Loucy (cell line): ENCODE measurements at regions not wholly inside any gene's neighbourhood (a gene's known extent, or its start where the extent isn't known, plus 50 kb on each side); places are given as distances from the start of the nearest gene placed in this dataset.

ENCODE experiments used
- H2AFZ ChIP-seq: fragments of 200-600 bp; sonication (generic); 2 replicates; pipeline ENCODE4 v1.6.0; 2016; ENCODE audit warnings: antibody characterized with exemption, mild to moderate bottlenecking, low read length, moderate library complexity
- H3F3A ChIP-seq: fragments of 200-600 bp; 2 replicates; pipeline ENCODE4 v1.6.0; 2016; ENCODE audit warnings: antibody characterized with exemption, low read depth, mild to moderate bottlenecking
- H3K27me3 ChIP-seq: fragments of 200-600 bp; sonication (generic); 2 replicates; pipeline ENCODE4 v1.6.1; 2014; ENCODE audit warnings: low read length, mild to moderate bottlenecking; ENCODE audit not compliant: insufficient read depth, poor library complexity, severe bottlenecking
- H3K36me3 ChIP-seq: fragments of 200-600 bp; sonication (generic); 2 replicates; pipeline ENCODE4 v1.6.1; 2016; ENCODE audit warnings: low read length; ENCODE audit not compliant: insufficient read depth
- H3K4me1 ChIP-seq: fragments of 200-600 bp; sonication (generic); 2 replicates; pipeline ENCODE4 v1.5.1; 2014; ENCODE audit warnings: low read length, mild to moderate bottlenecking; ENCODE audit not compliant: insufficient read depth, poor library complexity, severe bottlenecking
- H3K4me2 ChIP-seq: fragments of 200-600 bp; sonication (generic); 2 replicates; pipeline ENCODE4 v1.6.0; 2014; ENCODE audit warnings: antibody characterized with exemption, low read length, low read depth, mild to moderate bottlenecking; ENCODE audit not compliant: poor library complexity, severe bottlenecking
- H3K4me3 ChIP-seq: fragments of 200-600 bp; sonication (generic); 2 replicates; pipeline ENCODE4 v1.5.1; 2014; ENCODE audit warnings: low read length, mild to moderate bottlenecking, mixed read lengths; ENCODE audit not compliant: poor library complexity, severe bottlenecking
- H3K79me2 ChIP-seq: fragments of 200-600 bp; sonication (generic); 2 replicates; pipeline ENCODE4 v1.6.1; 2014; ENCODE audit warnings: low read length; ENCODE audit not compliant: insufficient read depth
- H3K9ac ChIP-seq: fragments of 200-600 bp; sonication (generic); 2 replicates; pipeline ENCODE4 v1.6.0; 2014; ENCODE audit warnings: mild to moderate bottlenecking, low read depth, low read length, moderate library complexity; ENCODE audit not compliant: poor library complexity, severe bottlenecking
- H3K9me2 ChIP-seq: fragments of 200-600 bp; sonication (generic); replicated peaks from 2 replicates; pipeline ENCODE4 v1.6.1; 2016; ENCODE audit warnings: low read depth, low read length, mixed read lengths
- H3K9me3 ChIP-seq: fragments of 200-600 bp; sonication (generic); 2 replicates; pipeline ENCODE4 v1.6.1; 2014; ENCODE audit warnings: mild to moderate bottlenecking, antibody characterized with exemption, low read length, low read depth; ENCODE audit not compliant: insufficient read depth
- H4K20me1 ChIP-seq: fragments of 200-600 bp; sonication (generic); 2 replicates; pipeline ENCODE4 v1.6.0; 2014; ENCODE audit warnings: antibody characterized with exemption, low read length, mild to moderate bottlenecking; ENCODE audit not compliant: insufficient read depth, poor library complexity, severe bottlenecking
- EZH2phosphoT487 ChIP-seq: fragments of 200-600 bp; IDR thresholded peaks from 2 replicates; pipeline ENCODE4 v1.6.1; 2018; ENCODE audit warnings: antibody characterized with exemption, mild to moderate bottlenecking, moderate library complexity, borderline replicate concordance
- TF ChIP-seq, protein P1 (sequence below): fragments of 200-600 bp; sonication (generic); conservative IDR thresholded peaks from 2 replicates; pipeline ENCODE4 v1.5.1; 2014; ENCODE audit warnings: mild to moderate bottlenecking, antibody characterized with exemption, low read length

DNA sequence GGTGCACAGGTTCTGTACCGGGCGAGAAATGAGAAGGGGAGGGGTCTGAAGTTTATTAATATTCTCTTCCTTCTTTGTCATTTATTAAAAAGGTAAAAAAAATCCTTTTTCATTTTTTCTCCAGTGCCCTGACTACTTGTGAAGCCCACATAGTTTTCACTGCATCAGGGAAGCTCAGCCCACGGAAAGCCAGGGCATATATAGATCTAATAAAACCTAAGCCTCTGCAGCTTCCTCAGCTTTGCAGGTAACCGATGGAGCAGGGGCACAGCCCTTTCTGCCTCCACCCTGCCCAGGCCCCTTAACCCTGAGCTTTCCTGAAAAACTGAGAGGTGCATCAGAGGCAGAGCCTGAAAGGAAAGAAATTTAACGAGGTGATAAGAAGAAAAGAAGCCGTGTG is 140.1 kb downstream of the NXPE2 start:
- Histone ChIP-seq H4K20me1 (no peaks in the 10 kb centered on the region), H3K9me2 (no peaks in the 10 kb centered on the region), H3F3A (no peaks in the 10 kb centered on the region), H2AFZ (peak overlapping the region; percentile 48; the same call in 1 of the 2 replicates), H3K9me3 (no peaks in the 10 kb centered on the region), H3K4me1 (peaks cover 7% of the 10 kb centered on the region), H3K79me2 (no peaks in the 10 kb centered on the region), H3K9ac (no peak overlapping the region), H3K27me3 (no peaks in the 10 kb centered on the region), H3K36me3 (no peaks in the 10 kb centered on the region), H3K4me2 (no peak overlapping the region), H3K4me3 (no peak overlapping the region)
- no peak for TF ChIP-seq EZH2phosphoT487
- TF ChIP-seq, protein P1, sequence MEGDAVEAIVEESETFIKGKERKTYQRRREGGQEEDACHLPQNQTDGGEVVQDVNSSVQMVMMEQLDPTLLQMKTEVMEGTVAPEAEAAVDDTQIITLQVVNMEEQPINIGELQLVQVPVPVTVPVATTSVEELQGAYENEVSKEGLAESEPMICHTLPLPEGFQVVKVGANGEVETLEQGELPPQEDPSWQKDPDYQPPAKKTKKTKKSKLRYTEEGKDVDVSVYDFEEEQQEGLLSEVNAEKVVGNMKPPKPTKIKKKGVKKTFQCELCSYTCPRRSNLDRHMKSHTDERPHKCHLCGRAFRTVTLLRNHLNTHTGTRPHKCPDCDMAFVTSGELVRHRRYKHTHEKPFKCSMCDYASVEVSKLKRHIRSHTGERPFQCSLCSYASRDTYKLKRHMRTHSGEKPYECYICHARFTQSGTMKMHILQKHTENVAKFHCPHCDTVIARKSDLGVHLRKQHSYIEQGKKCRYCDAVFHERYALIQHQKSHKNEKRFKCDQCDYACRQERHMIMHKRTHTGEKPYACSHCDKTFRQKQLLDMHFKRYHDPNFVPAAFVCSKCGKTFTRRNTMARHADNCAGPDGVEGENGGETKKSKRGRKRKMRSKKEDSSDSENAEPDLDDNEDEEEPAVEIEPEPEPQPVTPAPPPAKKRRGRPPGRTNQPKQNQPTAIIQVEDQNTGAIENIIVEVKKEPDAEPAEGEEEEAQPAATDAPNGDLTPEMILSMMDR, result no peak

DNA sequence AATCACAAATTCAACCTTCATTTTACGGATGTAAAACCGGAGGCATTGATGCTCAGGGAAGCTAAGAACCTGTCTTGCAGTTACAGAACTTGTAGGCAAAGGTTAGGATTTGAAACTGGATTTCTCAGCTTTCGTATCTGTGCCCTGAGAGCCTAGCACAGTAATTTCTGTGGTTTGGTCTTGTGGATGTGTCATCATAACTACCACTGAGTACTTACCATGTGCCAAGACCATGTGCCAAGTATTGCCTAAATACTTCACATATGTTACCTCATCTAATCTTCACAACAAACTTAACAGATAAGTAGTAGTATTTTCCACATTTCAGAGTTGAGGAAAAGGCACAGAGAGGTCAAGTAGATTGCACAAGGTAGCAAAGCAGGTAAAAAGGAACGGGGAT is 140.7 kb downstream of the NXPE2 start:
- Histone ChIP-seq H2AFZ (no peak overlapping the region), H3K79me2 (no peaks in the 10 kb centered on the region), H3K4me3 (no peak overlapping the region), H3K4me2 (no peak overlapping the region), H3K27me3 (no peaks in the 10 kb centered on the region), H3K9me3 (no peaks in the 10 kb centered on the region), H3K4me1 (peaks cover 7% of the 10 kb centered on the region), H3F3A (no peaks in the 10 kb centered on the region), H3K9me2 (no peaks in the 10 kb centered on the region), H3K36me3 (no peaks in the 10 kb centered on the region), H3K9ac (no peak overlapping the region), H4K20me1 (no peaks in the 10 kb centered on the region)
- TF ChIP-seq EZH2phosphoT487, result no peak
- TF ChIP-seq, protein P1, result no peak

DNA sequence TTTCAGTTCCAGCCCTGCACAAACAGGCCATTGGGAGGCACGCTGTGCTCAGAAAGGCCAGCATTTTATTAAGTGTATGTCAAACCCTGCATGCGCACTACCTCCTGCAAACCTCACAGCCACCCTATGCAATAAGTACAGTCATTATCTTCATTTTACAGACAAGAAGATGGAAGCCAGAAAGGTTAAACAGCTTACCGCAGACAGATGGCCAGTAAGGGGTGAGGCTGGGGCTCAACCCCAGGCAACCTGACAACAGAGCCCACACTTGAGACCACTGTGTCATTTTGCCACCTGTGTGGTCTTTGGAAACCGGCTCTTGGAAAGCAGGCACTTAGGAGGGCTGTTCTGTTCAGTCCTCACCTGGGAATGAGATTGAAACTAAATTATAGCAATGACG is 142.3 kb downstream of the NXPE2 start:
- no peak overlapping the region for H3K4me2 ChIP-seq
- H3K9me2 ChIP-seq, result no peaks in the 10 kb centered on the region
- no peaks in the 10 kb centered on the region for H3K9me3 ChIP-seq
- H3K27me3 ChIP-seq, result no peaks in the 10 kb centered on the region
- H3K4me1 ChIP-seq, result peaks cover 7% of the 10 kb centered on the region
- no peak overlapping the region for H3K4me3 ChIP-seq
- no peaks in the 10 kb centered on the region for H4K20me1 ChIP-seq
- H3K9ac ChIP-seq, result no peak overlapping the region
- H2AFZ ChIP-seq, result no peak overlapping the region
- H3K36me3 ChIP-seq, result no peaks in the 10 kb centered on the region
- no peaks in the 10 kb centered on the region for H3K79me2 ChIP-seq
- TF ChIP-seq EZH2phosphoT487, result no peak
- TF ChIP-seq, protein P1, result no peak
- H3F3A ChIP-seq, result no peaks in the 10 kb centered on the region
